Fibroblast of the conjunctiva (primary cell): ENCODE measurements at regions not wholly inside any gene's neighbourhood (a gene's known extent, or its start where the extent isn't known, plus 50 kb on each side); places are given as distances from the start of the nearest gene placed in this dataset.

Source experiments
- DNase-seq: peaks from one replicate; pipeline ENCODE4 v3.0.0-alpha.2; 2010; ENCODE audit warnings: low read depth

DNA sequence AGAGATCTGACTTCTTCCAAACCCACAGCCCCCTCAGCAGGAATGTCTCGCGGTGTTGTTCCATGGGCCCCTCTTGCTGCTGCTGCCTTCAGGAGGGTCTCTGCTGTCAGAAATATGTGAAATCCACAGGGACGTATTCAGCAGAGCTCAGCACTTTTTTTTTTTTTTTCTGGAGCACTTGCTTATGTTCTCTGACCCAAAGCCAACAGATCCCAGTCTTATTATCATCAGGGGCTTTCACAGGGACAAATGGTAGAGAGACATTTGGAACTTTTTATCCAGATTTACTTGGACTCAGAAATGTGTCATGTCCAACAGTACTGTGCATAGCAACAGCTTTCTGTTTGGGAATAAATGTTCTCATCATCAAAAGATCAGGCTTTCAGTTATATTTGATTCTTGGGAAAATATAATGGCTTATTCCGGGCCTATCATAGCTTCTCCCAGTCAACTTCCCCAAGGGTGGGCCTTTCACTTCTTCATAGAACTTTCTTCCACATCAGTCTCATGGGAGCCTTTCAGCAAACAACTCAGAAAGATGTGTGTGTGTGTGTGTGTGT is 332.7 kb downstream of the ZNF536 start:
- no peak for DNase-seq

DNA sequence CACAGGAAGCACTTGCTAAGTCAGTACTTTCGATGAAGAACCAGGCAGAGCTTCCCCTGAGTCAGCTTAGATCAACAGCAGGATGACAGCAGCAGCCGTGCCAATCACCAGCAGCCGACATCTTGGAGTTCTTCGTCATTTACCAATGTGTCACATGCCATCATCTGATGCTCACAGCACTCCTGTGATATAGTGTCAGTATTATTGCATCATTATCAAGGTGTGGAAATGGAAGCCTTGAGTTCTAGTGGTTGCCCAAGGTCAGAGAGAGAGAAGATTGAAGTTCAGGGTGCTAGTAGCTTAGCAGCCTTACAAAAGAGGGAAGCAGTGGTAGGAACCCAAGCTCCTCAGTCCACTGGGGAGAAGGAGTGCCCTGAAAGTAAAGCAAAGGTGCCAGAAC is 331.5 kb downstream of the ZNF536 start:
- no peak for DNase-seq

DNA sequence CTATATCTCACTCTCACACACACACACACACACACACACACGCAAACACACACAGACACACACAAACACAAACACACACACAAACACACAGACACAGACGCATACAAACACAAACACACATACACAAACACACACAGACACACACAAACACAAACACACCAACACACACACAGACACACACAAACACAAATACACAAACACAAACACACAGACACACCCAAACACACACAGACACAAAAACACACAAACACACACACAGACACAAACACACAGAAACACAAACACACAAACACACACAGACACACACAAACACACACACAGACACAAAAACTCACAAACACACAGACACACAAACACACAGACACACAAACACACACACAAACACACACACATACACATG is 329.0 kb downstream of the ZNF536 start:
- DNase-seq: no peak

GRCh38 chr19:30699871-30700280 is 327.7 kb downstream of the ZNF536 start:
- no peak for DNase-seq

GRCh38 chr19:30696514-30696913 is 324.3 kb downstream of the ZNF536 start:
- DNase-seq: no peak

DNA sequence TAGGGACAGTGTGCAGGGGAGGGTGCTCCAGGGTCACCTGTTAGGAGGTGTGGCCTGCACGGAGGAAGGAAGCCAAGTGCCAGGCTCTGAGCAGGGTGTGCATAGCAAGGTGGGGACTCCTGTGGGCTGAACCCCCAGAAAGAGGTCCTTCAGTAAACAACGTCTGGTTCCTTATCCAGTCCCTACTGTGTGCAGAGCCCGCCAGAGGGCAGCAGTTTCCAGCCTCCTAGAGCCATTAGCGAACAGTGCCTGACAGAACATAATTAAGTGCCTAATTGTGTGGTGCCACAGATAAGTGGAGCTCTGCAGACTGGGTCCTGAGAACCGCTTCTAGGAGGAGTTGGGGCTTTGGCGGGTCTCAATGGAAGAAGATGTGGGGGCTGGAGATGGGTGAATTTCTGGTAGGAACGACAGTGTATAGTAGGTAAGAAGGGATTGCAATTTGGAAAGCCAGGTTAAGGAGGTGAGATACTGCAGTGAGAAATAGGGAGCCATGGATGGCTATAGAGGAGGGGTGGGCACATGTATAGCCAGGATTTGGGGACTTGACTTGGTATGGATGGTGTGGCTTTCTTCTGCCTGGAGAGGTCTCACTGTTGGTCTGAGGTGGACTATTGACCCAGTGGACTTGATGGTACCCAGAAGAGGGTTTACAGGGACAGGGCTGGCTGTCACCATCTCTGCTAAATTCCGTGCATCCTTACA is 323.1 kb downstream of the ZNF536 start:
- DNase-seq: no peak

- DNase-seq: no peak
These were observed 322.1 kb downstream of the ZNF536 start for GRCh38 chr19:30694156-30694755.

DNA sequence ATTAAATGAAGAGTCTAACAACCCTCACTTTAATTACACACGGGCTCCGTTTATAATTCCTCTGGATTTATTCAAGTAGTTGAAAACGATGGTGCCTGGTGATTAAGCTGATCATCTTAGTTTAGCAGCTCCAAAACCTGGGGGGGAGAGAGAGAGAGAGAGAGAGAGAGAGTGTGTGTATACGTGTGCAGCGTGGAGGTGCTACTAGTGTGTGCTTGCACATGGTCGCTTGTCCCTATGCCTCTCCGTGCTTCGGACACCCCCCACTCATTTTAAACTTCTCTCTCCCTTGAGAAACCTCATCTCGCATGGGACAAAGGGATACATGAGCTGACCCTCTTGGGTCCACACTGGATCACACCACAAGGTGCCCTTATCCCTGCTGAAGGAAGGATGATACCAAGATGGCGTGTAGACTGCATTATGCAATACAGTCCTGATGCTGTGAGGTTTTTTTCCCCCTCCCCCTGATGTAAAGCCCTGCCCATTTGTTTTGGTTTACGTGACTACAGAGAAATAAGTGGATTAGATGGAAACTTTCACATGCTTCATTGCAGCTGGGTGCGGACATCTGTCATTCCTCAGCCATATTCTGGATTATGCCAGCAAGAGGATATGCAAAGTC is 320.8 kb downstream of the ZNF536 start:
- DNase-seq: no peak

- no peak for DNase-seq
These were observed 320.1 kb downstream of the ZNF536 start for GRCh38 chr19:30692181-30692811.

- DNase-seq: no peak
These were observed 319.6 kb downstream of the ZNF536 start for GRCh38 chr19:30691819-30692166.

DNA sequence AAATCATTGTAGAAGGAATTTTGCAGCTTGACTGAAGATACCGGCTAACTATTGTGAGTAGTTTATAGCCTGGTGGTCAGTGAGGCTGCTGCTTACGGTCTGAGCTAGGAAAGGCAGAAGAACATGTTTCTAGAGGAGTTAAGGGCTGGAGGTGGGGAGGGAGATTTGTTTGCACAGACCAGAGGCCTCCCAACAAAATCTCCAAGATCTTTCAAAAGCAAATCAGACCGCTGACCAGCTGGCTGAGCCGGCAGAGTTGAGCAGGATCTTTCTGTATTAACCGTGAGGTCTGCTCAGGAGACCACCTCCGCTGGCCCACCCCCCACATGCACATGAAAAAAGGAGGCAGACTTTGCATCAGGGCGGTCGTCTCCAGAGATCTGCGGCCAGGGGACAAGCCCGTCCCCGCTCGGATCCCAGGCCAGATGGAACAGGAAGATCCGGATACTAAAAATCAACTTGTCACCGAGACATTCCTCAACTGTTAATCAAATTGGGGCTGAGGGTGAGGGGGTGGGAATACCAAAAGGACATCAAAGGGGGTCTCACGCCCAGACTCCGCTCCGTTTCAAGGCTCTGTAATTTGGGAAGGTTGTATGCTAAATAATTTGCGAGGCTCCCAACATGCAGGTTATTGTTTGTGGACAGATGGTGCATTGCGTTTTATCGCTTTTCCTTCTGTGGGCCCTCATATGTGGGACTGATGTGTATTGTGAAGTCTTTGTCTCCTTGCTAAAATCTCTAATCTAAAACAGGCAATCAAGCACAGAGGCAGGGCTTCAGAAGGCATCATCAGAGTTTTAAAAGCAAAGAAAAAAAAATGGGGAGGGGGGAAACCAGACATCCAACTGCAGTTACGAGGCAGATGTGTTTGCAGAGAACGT is 319.0 kb downstream of the ZNF536 start:
- no peak for DNase-seq

DNA sequence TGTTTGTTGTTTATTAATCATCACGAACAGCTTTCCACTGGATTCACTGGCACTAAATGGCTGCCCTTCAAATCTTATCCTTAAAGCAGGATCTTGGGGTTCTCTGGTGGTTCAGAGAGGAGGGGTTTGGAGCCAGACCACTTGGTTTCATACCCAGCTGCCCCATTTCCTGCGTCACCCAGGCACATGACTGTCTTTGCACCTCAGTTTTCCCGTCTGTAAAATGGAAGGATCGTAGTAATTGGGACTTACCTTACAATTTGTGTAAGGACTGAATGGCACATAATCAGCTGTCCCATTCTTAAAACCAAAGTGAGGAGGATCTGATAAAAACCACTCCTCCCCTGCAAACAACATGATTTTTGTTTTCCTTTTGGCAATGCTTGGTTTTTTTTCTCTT is 318.3 kb downstream of the ZNF536 start:
- no peak for DNase-seq

- no peak for DNase-seq
These were observed 317.3 kb downstream of the ZNF536 start for GRCh38 chr19:30689474-30689873.

DNA sequence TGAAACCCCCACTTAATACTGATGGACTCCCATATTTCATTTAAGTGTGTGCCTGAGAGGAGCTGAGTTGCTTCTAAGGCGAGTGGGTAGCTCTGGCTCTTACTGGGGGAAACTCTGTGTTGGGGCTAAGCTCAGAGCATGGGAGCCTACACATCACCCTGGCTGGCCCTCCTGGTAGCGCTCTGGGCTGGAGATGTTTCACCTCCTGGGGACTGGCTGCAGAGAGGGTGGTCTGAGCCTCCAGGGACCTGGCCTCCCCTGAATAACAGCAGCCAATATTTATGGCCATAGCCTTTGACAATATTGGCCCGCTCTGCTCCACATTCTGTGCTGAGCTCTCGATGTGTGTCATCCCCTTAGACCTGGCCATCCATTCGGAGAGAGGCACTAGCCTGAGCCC is 316.5 kb downstream of the ZNF536 start:
- no peak for DNase-seq

DNA sequence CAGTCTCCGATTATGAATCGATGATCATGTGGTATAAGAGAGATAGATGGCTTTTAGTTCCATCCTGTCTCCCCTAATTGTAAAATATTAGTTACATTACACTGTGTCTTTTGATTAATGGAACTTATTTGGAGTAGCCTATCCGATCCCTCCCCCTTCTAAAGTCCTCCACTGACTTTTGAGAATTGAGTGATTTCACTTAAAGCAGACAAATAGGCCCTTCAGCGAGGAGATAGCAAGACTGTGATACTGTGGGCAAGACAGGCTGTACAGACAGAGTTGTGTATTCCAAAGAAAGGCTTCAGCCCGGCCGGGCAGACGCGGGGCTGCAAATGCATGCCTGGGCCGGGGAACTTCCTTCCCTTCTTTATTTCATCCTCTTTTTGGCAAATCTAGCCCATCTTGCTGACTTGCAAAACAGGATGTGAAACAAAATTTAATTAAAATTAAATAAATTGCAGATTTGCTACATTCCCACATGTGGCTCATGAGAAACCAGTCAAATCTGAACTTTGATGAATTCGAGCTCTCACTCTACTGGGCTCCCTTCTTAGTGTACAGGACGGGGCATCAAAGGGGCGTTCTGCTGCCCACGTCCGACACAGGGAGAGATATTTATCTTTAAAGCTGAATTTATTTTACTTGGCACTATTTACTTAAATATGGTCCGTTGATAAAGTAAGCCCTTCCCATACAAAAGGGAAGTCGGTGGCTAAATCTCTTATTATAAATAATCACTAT is 314.8 kb downstream of the ZNF536 start:
- DNase-seq: no peak

DNA sequence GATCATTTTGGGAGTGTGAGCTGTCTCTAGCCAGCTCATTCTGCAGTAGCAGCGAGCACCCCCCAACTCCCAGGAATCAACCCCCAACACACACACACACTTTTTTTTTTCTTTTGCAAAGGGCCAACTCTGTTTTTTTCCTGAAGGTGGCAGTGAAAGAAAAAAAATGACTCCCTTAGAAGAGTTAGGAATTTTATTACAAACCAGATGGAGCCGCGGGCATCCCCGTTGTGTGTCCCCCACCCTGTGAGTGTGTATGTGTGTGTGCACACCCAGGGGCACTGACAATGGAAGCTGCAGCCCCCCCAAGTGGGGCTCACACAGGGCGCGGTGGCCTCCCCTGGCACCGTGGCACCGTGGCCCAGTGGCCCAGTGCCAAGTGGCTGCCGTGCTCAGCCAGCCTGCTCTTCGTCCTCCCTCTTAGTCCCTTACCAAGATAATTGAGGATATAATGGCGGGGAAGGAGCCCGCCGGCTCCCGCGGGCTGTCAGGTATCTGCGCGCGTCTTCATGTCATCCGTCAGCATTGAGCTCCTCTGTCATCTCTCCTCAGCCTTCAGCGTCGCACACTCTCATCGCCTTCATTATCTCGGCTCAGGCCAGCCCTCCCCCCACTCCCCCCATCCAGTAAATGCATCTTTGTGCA is 314.1 kb downstream of the ZNF536 start:
- no peak for DNase-seq

DNA sequence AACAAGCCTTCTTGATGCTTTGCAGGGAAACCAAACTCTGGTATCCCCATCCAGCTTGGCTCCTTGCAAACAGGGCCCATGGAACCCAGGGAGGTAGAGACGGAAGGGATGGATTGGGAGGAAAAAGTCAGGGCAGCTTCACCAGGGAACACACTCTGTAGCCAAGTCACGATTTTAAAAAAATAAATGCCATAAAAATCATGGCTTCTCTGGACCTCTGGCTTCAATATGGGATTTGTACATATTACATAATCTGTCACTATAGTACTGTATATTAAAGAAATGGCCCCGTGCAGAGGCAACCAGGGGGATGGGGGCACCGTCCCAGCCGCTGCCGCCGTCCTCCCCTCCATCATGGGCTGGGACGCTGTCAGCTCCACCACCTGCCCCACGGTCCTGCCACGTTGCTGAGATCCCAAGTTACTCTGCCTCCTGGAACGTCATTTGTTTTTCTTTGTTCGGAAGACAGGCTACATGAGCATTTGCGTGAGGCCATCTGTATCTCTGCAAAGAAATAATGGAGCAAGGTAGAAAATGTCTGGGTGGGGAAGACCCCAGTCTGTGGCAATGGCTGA is 313.3 kb downstream of the ZNF536 start:
- DNase-seq: no peak

DNA sequence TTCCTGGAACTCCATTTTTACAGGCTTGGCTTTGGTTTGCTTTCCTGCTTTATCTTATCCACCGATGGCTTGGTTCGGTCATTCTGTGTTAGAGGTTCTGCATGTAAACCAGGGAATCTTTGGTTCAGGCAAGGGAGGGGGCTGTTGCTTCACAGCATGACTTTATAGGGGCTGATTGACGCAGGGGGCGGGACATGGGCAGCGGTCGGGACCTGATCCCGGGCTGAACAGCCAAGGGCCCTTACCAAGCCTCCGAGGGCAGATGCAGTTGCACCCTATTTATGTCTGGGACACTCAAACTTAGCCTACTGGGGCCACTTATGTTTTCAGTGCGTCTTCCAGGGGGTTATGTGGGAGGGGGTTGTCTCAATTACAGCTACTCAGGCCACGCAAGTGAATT is 312.4 kb downstream of the ZNF536 start:
- no peak for DNase-seq

- peak; percentile 83 for DNase-seq
These were observed 310.9 kb downstream of the ZNF536 start for GRCh38 chr19:30682999-30683536.
